NB4 (cell line): ENCODE measurements at regions not wholly inside any gene's neighbourhood (a gene's known extent, or its start where the extent isn't known, plus 50 kb on each side); places are given as distances from the start of the nearest gene placed in this dataset.

Source experiments
- CTCF ChIP-seq: IDR thresholded peaks from one replicate; pipeline ENCODE4 v1.5.1; 2012; ENCODE audit warnings: low read depth, low read length
- MYC ChIP-seq: IDR thresholded peaks from 2 replicates; pipeline ENCODE4 v1.6.1; 2011; ENCODE audit warnings: low read depth, low read length
- POLR2A ChIP-seq: IDR thresholded peaks from 2 replicates; pipeline ENCODE4 v1.6.1; 2011; ENCODE audit warnings: mild to moderate bottlenecking; ENCODE audit not compliant: insufficient read length; ENCODE audit errors: extremely low read depth

- TF ChIP-seq CTCF (no peak), POLR2A (no peak), MYC (no peak)
Observed at GRCh38 chr2:83042053-83042452, 1417.0 kb downstream of the SUCLG1 start.
